Spleen (tissue), 11 donors: ENCODE measurements at regions not wholly inside any gene's neighbourhood (a gene's known extent, or its start where the extent isn't known, plus 50 kb on each side); places are given as distances from the start of the nearest gene placed in this dataset.

ENCODE experiments used
- DNase-seq: peaks from one replicate; pipeline ENCODE4 v3.0.0-alpha.2; 2020
- H3K27ac ChIP-seq, 8 donors: fragments of 200-600 bp; sonication (generic) in 7 of 8; 1 replicate in 4 of 8; 2 replicates in 4 of 8; pipeline versions ENCODE4 v1.5.0 to v1.8.0; 2016 to 2021; ENCODE audit warnings: inconsistent platforms in 4 of 8, mild to moderate bottlenecking in 4 of 8, moderate library complexity in 1 of 8
- H3K27me3 ChIP-seq, 7 donors: fragments of 200-600 bp; sonication (generic) in 6 of 7; replicated peaks in 1 of 7; 1 replicate in 4 of 7; 2 replicates in 3 of 7; pipeline versions ENCODE4 v1.5.0 to v1.8.0; 2016 to 2021; ENCODE audit warnings: inconsistent platforms in 3 of 7, mild to moderate bottlenecking in 1 of 7
- H3K36me3 ChIP-seq, 6 donors: fragments of 200-600 bp; sonication (generic) in 5 of 6; 1 replicate in 4 of 6; 2 replicates in 2 of 6; pipeline versions ENCODE4 v1.5.0 to v1.8.0; 2016 to 2021; ENCODE audit warnings: inconsistent platforms in 2 of 6
- H3K4me1 ChIP-seq, 6 donors: fragments of 200-600 bp; sonication (generic) in 5 of 6; 1 replicate in 3 of 6; 2 replicates in 3 of 6; pipeline versions ENCODE4 v1.5.0 to v1.8.0; 2016 to 2021; ENCODE audit warnings: inconsistent platforms in 3 of 6
- H3K4me3 ChIP-seq, 8 donors: fragments of 200-600 bp; sonication (generic) in 7 of 8; 1 replicate in 4 of 8; 2 replicates in 4 of 8; pipeline versions ENCODE4 v1.5.0 to v1.8.0; 2016 to 2021; ENCODE audit warnings: inconsistent platforms in 4 of 8, mild to moderate bottlenecking in 4 of 8, moderate library complexity in 2 of 8
- H3K9me3 ChIP-seq, 8 donors: fragments of 200-600 bp; sonication (generic) in 7 of 8; 1 replicate in 4 of 8; 2 replicates in 4 of 8; pipeline versions ENCODE4 v1.5.0 to v1.8.0; 2016 to 2021; ENCODE audit warnings: inconsistent platforms in 4 of 8
- POLR2A ChIP-seq, 3 donors: fragments of 450-650 bp; IDR thresholded peaks; one replicate each; pipeline ENCODE4 v1.5.1; 2017; ENCODE audit warnings: antibody characterized with exemption in 3 of 3, mild to moderate bottlenecking in 1 of 3
- POLR2AphosphoS5 ChIP-seq, 3 donors: sonication (generic); formaldehyde crosslinking; IDR thresholded peaks; one replicate each; pipeline ENCODE4 v1.5.1; 2017; ENCODE audit warnings: antibody characterized with exemption in 3 of 3
- WGBS, 5 donors: extraction: QIAGEN DNeasy Blood & Tissue Kit in 3 of 5; methylation state at CpG; one replicate each; pipeline versions ENCODE4 v1.1.5 to v1.1.7; 2013 to 2018; 5-methylcytosine and 5-hydroxymethylcytosine counted together
- intact Hi-C: fragments of 100-400 bp; cut with DNase I; formaldehyde crosslinking; loops from one replicate; pipeline ENCODE4 v1.15.0; 2023; ENCODE audit warnings: low total_unique reads
- TF ChIP-seq, protein P1 (sequence below), 11 experiments: fragments of 200-600 bp in 7 of 11; fragments of 450-650 bp in 4 of 11; sonication (generic) in 4 of 11; IDR thresholded peaks in 8 of 11; conservative IDR thresholded peaks in 3 of 11; 1 replicate in 7 of 11; 2 replicates in 4 of 11; pipeline versions ENCODE4 v1.4.0 to v1.8.0; 2016 to 2021; ENCODE audit warnings: antibody characterized with exemption in 11 of 11, inconsistent platforms in 4 of 11, mild to moderate bottlenecking in 1 of 11
- donor health status: healthy with polysubstance abuse.
- donor health status: DM: no; HTN: no; CAD: no; lungs with moderate emphysema.
- donor health status: DM: no; HTN: no; CAD: no.
- donor health status: Bipolar disorder and iron deficiency.
- donor health status: healthy.
- donor health status: DM: no; HTN: no; CAD: no.
- donor health status: DM: yes; HTN: yes; CAD: no.

DNA sequence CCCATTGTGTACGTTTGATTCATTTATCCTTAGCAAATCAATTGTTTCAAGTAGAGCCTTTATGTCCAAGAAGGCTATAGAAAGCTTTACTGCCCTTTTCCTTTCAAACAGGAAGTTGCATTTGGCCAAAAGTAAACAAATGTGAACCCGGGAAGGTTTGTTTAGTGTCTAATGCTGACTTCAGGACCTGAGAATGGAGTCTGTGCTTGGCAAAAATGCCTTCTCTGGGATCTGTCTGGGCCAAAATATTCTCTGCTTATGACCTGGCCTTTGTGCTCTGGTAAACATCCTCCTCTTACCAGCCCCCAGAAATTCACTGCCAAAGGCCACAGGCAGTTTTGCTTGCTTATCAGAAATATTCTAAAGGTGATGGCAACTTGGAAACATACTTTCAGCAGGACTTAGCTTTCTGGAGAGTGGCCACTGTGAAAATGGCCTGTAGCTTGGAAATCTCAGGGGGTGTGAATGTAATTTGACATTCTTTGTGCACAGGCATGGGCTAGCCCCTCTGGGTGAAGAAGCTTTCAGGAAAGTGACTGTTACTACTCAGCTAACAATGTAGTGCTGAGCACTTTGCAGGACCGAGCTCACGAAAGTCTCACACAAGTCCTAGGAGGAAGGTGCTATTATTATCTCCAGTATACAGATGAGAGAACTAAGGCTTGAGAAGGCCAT lies 199.5 kb downstream of the PTEN start:
- WGBS, 5 donors = 44 to 70% (median 57%) methylated on average over 4 of the region's 4 CpGs
- no peaks in the 10 kb centered on the region for H3K36me3 ChIP-seq
- DNase-seq = no peak
- no peaks in the 10 kb centered on the region for H3K27me3 ChIP-seq
- intact Hi-C loops = no loop called here
- TF ChIP-seq POLR2AphosphoS5 (IDR thresholded peaks at IDR 0.05) = no peak
- TF ChIP-seq, protein P1, sequence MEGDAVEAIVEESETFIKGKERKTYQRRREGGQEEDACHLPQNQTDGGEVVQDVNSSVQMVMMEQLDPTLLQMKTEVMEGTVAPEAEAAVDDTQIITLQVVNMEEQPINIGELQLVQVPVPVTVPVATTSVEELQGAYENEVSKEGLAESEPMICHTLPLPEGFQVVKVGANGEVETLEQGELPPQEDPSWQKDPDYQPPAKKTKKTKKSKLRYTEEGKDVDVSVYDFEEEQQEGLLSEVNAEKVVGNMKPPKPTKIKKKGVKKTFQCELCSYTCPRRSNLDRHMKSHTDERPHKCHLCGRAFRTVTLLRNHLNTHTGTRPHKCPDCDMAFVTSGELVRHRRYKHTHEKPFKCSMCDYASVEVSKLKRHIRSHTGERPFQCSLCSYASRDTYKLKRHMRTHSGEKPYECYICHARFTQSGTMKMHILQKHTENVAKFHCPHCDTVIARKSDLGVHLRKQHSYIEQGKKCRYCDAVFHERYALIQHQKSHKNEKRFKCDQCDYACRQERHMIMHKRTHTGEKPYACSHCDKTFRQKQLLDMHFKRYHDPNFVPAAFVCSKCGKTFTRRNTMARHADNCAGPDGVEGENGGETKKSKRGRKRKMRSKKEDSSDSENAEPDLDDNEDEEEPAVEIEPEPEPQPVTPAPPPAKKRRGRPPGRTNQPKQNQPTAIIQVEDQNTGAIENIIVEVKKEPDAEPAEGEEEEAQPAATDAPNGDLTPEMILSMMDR (IDR thresholded peaks at IDR 0.05 in 8 of 11, conservative IDR thresholded peaks at IDR 0.05 in 3 of 11) = no peak
- no peak for TF ChIP-seq POLR2A (IDR thresholded peaks at IDR 0.05)
- no peaks in the 10 kb centered on the region for H3K9me3 ChIP-seq
- peaks cover 27 to 82% (median 67%) of the 10 kb centered on the region in 6 donors for H3K4me1 ChIP-seq
- peak overlapping the region in 1 of 8 donors; percentile 47 for H3K4me3 ChIP-seq
- H3K27ac ChIP-seq = peak overlapping the region; percentile 46 to 95 (median 78)

DNA sequence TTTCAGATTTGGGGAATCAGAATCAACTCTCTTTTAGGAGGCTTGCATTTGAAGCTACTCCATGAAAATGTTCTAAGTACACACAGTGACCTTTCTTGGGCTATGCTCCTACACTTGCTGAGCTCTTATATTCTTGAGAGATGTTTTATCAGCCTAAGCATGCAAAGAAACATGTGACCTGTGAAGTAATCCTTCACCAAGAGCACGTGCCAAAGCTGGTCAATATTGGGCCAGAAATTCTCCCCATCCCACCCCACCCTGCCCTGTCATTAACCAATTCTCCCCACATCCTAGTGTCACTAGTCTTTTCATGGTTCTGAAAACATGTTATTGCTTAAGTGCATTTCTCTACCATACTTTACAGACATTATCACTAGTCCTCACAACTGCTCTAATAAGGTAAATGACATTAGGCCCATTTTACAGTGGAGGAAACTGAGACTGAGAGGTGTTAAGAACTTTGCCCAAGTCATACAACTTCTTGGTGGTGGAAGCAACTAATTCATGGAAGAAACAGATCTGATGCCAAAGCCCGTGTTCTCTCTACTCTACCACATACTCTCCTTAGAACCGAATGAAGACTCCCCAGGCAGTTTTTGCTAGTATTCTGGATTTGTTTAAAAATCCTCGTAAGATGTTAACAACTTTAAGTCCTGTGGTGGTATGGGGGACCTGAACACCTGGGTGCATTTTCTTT lies 200.6 kb downstream of the PTEN start:
- Histone ChIP-seq H3K27ac (peak overlapping the region in 7 of 8 donors; percentile 68 to 95 (median 83)), H3K9me3 (no peaks in the 10 kb centered on the region), H3K36me3 (no peaks in the 10 kb centered on the region), H3K27me3 (no peaks in the 10 kb centered on the region), H3K4me3 (peak overlapping the region in 1 of 8 donors; percentile 47), H3K4me1 (peaks cover 30 to 93% (median 76%) of the 10 kb centered on the region in 6 donors)
- intact Hi-C loops = no loop called here
- no peak for DNase-seq
- TF ChIP-seq, protein P1 (IDR thresholded peaks at IDR 0.05 in 8 of 11, conservative IDR thresholded peaks at IDR 0.05 in 3 of 11) = no peak
- TF ChIP-seq POLR2A (IDR thresholded peaks at IDR 0.05) (no peak), POLR2AphosphoS5 (IDR thresholded peaks at IDR 0.05) (no peak)
- WGBS, 5 donors = 38 to 73% (median 57%) methylated on average over 4 of the region's 4 CpGs

DNA sequence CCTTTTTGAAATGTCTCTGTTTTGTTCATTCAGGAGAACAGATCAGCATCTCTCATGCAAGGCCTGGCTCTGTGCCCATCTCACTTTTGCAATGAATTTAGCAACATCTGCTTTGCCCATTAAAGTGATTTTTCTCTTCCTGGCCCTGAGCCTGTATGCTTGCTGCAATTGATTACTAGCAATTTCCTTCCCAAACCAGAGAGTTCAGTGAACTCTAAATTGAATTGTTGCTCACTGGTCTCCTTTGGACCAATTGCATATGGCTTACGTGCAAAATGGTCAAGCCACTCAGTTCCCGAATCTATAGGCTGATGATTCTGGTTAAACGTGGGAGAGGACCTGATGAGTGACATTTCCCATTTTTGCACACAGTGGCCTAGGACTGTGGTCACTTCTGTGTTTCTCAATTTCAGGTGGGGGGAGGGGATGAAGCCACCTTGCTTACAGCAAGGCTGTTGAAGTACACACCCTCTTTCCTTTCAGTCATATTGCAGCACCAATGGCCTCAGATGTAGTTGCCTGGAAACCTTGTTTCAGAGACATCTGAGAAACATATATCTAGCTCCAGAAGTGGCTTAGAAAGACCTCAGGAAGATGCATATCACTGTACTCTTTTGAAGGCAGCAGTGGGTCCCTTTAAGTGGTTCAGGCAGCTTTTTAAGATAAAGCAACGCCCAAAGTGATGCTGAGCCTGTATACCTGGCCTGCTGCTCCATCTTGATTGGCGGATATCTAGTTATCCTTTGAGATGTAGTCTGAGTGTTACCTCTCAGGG lies 201.4 kb downstream of the PTEN start:
- H3K27ac ChIP-seq = peak overlapping the region in 7 of 8 donors; percentile 68 to 95 (median 83)

More for the DNA sequence above, 201.4 kb downstream of the PTEN start:
- Histone ChIP-seq H3K4me1 (peaks cover 30 to 96% (median 84%) of the 10 kb centered on the region in 6 donors), H3K4me3 (peak overlapping the region in 1 of 8 donors; percentile 56), H3K27me3 (no peaks in the 10 kb centered on the region), H3K36me3 (no peaks in the 10 kb centered on the region), H3K9me3 (no peaks in the 10 kb centered on the region)
- 51 to 64% (median 58%) methylated on average over 5 of the region's 5 CpGs for WGBS, 5 donors
- peak in 1 of 3 donors; percentile 79 for TF ChIP-seq POLR2AphosphoS5 (IDR thresholded peaks at IDR 0.05)
- TF ChIP-seq, protein P1 (IDR thresholded peaks at IDR 0.05 in 8 of 11, conservative IDR thresholded peaks at IDR 0.05 in 3 of 11) = no peak
- intact Hi-C loops = no loop called here
- DNase-seq = peak; percentile 81
